Neural progenitor cell (in vitro differentiated cells): ENCODE measurements at regions not wholly inside any gene's neighbourhood (a gene's known extent, or its start where the extent isn't known, plus 50 kb on each side); places are given as distances from the start of the nearest gene placed in this dataset.

ENCODE experiments used
- EZH2 ChIP-seq: fragments of 200-600 bp; sonication (generic); IDR thresholded peaks from 2 replicates; pipeline ENCODE4 v1.6.1; 2017; ENCODE audit warnings: antibody characterized with exemption, mild to moderate bottlenecking, moderate library complexity
- TF ChIP-seq, protein P1 (sequence below): fragments of 200-600 bp; sonication (generic); IDR thresholded peaks from 2 replicates; pipeline ENCODE4 v1.5.1; 2017; ENCODE audit warnings: antibody characterized with exemption, mild to moderate bottlenecking

DNA sequence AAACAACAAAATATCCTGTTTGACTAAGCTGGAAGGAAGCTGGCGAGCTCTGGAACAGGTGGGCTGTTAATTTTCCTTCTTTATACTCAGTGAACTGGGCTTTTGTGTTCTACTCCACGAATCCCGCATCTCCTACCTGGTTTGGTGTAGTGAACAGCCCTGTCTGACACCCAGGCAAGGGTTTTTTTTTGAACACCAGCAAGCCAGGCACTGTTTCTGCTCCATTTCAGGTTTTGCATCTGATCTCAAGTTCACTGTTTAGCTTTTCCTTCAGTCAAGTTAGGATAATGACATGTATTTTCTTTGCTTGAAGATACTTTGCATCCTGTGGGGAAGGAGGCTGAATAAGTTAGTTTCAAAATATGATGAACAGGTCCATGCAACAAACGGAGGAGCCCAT, 204.5 kb downstream of the SEMA6A start:
- no peak for TF ChIP-seq EZH2
- TF ChIP-seq, protein P1, sequence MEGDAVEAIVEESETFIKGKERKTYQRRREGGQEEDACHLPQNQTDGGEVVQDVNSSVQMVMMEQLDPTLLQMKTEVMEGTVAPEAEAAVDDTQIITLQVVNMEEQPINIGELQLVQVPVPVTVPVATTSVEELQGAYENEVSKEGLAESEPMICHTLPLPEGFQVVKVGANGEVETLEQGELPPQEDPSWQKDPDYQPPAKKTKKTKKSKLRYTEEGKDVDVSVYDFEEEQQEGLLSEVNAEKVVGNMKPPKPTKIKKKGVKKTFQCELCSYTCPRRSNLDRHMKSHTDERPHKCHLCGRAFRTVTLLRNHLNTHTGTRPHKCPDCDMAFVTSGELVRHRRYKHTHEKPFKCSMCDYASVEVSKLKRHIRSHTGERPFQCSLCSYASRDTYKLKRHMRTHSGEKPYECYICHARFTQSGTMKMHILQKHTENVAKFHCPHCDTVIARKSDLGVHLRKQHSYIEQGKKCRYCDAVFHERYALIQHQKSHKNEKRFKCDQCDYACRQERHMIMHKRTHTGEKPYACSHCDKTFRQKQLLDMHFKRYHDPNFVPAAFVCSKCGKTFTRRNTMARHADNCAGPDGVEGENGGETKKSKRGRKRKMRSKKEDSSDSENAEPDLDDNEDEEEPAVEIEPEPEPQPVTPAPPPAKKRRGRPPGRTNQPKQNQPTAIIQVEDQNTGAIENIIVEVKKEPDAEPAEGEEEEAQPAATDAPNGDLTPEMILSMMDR, result no peak
